GM23338 (cell line): ENCODE measurements at regions not wholly inside any gene's neighbourhood (a gene's known extent, or its start where the extent isn't known, plus 50 kb on each side); places are given as distances from the start of the nearest gene placed in this dataset.

ENCODE experiments used
- ATAC-seq: fragments of 200-7000 bp; cut with Tn5 transposase; 3 replicates; pipeline ENCODE4 v1.9.1; 2020
- DNase-seq: peaks from one replicate; pipeline ENCODE4 v3.0.0-alpha.2; 2015; ENCODE audit warnings: low spot score
- H2AFZ ChIP-seq: fragments of 200-600 bp; sonication (generic); 2 replicates; pipeline ENCODE4 v1.8.0; 2016; ENCODE audit warnings: antibody characterized with exemption, mild to moderate bottlenecking, moderate library complexity
- H3F3A ChIP-seq: fragments of 200-600 bp; sonication (generic); replicated peaks from 2 replicates; pipeline ENCODE4 v1.8.0; 2017; ENCODE audit warnings: antibody characterized with exemption, mixed run types, low read depth
- H3K27ac ChIP-seq: fragments of 200-600 bp; sonication (generic); 2 replicates; pipeline ENCODE4 v1.6.1; 2016; ENCODE audit warnings: low read depth
- H3K27me3 ChIP-seq: fragments of 200-600 bp; sonication (generic); 2 replicates; pipeline ENCODE4 v1.8.0; 2016; ENCODE audit warnings: mild to moderate bottlenecking, mixed run types, moderate library complexity; ENCODE audit not compliant: insufficient read depth
- H3K36me3 ChIP-seq: fragments of 200-600 bp; sonication (generic); 2 replicates; pipeline ENCODE4 v1.8.0; 2016; ENCODE audit warnings: mild to moderate bottlenecking; ENCODE audit not compliant: insufficient read depth
- H3K4me1 ChIP-seq: fragments of 200-600 bp; sonication (generic); 2 replicates; pipeline ENCODE4 v1.8.0; 2016; ENCODE audit warnings: mild to moderate bottlenecking, moderate library complexity; ENCODE audit not compliant: insufficient read depth
- H3K4me2 ChIP-seq: fragments of 200-600 bp; sonication (generic); 2 replicates; pipeline ENCODE4 v1.7.1; 2017; ENCODE audit warnings: mixed run types
- H3K4me3 ChIP-seq: fragments of 200-600 bp; sonication (generic); 2 replicates; pipeline ENCODE4 v1.6.1; 2016; ENCODE audit warnings: mixed run types
- H3K79me2 ChIP-seq: fragments of 200-600 bp; sonication (generic); replicated peaks from 2 replicates; pipeline ENCODE4 v1.8.0; 2017; ENCODE audit warnings: mild to moderate bottlenecking; ENCODE audit not compliant: insufficient read depth
- H3K9me2 ChIP-seq: fragments of 200-600 bp; sonication (generic); 2 replicates; pipeline ENCODE4 v1.8.0; 2017; ENCODE audit not compliant: insufficient read depth
- H4K20me1 ChIP-seq: fragments of 200-600 bp; sonication (generic); replicated peaks from 2 replicates; pipeline ENCODE4 v1.8.0; 2017; ENCODE audit warnings: mild to moderate bottlenecking; ENCODE audit not compliant: insufficient read depth
- H3K27ac Mint-ChIP-seq: 2 replicates; pipeline ENCODE4 v1.8.0; 2020; ENCODE audit warnings: inconsistent platforms, mild to moderate bottlenecking, moderate library complexity, mixed read lengths
- H3K27me3 Mint-ChIP-seq: 3 replicates; pipeline ENCODE4 v1.8.0; 2022; ENCODE audit warnings: low read depth, mild to moderate bottlenecking, moderate library complexity, mixed read lengths, inconsistent platforms; ENCODE audit not compliant: insufficient read depth, poor library complexity
- H3K36me3 Mint-ChIP-seq: 3 replicates; pipeline ENCODE4 v1.8.0; 2021; ENCODE audit warnings: low read depth, mild to moderate bottlenecking, inconsistent platforms, moderate library complexity, mixed read lengths
- H3K4me1 Mint-ChIP-seq: 3 replicates; pipeline ENCODE4 v1.8.0; 2020; ENCODE audit warnings: mild to moderate bottlenecking, inconsistent platforms, mixed read lengths
- H3K4me3 Mint-ChIP-seq: 3 replicates; pipeline ENCODE4 v1.8.0; 2021; ENCODE audit warnings: moderate library complexity, mild to moderate bottlenecking, inconsistent platforms, mixed read lengths
- H3K9me3 Mint-ChIP-seq: 3 replicates; pipeline ENCODE4 v1.8.0; 2020; ENCODE audit warnings: moderate library complexity, mild to moderate bottlenecking, inconsistent platforms, mixed read lengths
- CREB1 ChIP-seq: fragments of 250-450 bp; sonication (Bioruptor Pico); IDR thresholded peaks from 2 replicates; pipeline ENCODE4 v1.5.0; 2020; ENCODE audit warnings: low read depth, mild to moderate bottlenecking, moderate library complexity
- EZH2 ChIP-seq: fragments of 200-600 bp; sonication (generic); IDR thresholded peaks from one replicate; pipeline ENCODE4 v1.8.0; 2017; ENCODE audit warnings: antibody characterized with exemption, mild to moderate bottlenecking, low read depth; ENCODE audit not compliant: unreplicated experiment
- EZH2phosphoT487 ChIP-seq: fragments of 200-600 bp; sonication (generic); IDR thresholded peaks from one replicate; pipeline ENCODE4 v1.8.1; 2018; ENCODE audit warnings: antibody characterized with exemption; ENCODE audit not compliant: unreplicated experiment
- JUNB ChIP-seq: IDR thresholded peaks from one replicate; pipeline ENCODE4 v1.6.1; 2016; ENCODE audit warnings: antibody characterized with exemption; ENCODE audit not compliant: unreplicated experiment
- NANOG ChIP-seq: IDR thresholded peaks from 2 replicates; pipeline ENCODE4 v1.6.1; 2016; ENCODE audit warnings: antibody characterized with exemption, borderline replicate concordance
- POLR2AphosphoS5 ChIP-seq: IDR thresholded peaks from 2 replicates; pipeline ENCODE4 v1.6.1; 2016; ENCODE audit warnings: antibody characterized with exemption, low read depth
- STAT1 ChIP-seq: IDR thresholded peaks from one replicate; pipeline ENCODE4 v1.6.1; 2016; ENCODE audit warnings: antibody characterized with exemption; ENCODE audit not compliant: unreplicated experiment
- ZNF114 ChIP-seq: fragments of 250-450 bp; sonication (Bioruptor Pico); IDR thresholded peaks from 2 replicates; pipeline ENCODE4 v1.5.0; 2020; ENCODE audit warnings: mild to moderate bottlenecking, moderate library complexity
- ZNF331 ChIP-seq: fragments of 250-450 bp; sonication (Bioruptor Pico); IDR thresholded peaks from 2 replicates; pipeline ENCODE4 v1.5.0; 2020; ENCODE audit warnings: low read depth, mild to moderate bottlenecking, moderate library complexity
- TF ChIP-seq, protein P1 (sequence below): IDR thresholded peaks from 2 replicates; pipeline ENCODE4 v1.6.1; 2016; ENCODE audit warnings: antibody characterized with exemption
- TF ChIP-seq, protein P2 (sequence below), 2 experiments: fragments of 200-600 bp in 1 of 2; sonication (generic) in 1 of 2; conservative IDR thresholded peaks; 2 replicates each; pipeline versions ENCODE4 v1.5.1 to v1.6.1; 2016 to 2017; ENCODE audit warnings: antibody characterized with exemption in 2 of 2, low read depth in 2 of 2, mild to moderate bottlenecking in 2 of 2, moderate library complexity in 1 of 2
- TF ChIP-seq, protein P3 (sequence below): fragments of 250-450 bp; sonication (Bioruptor Pico); IDR thresholded peaks from 2 replicates; pipeline ENCODE4 v1.5.0; 2020; ENCODE audit warnings: mild to moderate bottlenecking, moderate library complexity
- TF ChIP-seq, protein P4 (sequence below): IDR thresholded peaks from one replicate; pipeline ENCODE4 v1.6.1; 2018; ENCODE audit warnings: antibody characterized with exemption; ENCODE audit not compliant: unreplicated experiment

DNA sequence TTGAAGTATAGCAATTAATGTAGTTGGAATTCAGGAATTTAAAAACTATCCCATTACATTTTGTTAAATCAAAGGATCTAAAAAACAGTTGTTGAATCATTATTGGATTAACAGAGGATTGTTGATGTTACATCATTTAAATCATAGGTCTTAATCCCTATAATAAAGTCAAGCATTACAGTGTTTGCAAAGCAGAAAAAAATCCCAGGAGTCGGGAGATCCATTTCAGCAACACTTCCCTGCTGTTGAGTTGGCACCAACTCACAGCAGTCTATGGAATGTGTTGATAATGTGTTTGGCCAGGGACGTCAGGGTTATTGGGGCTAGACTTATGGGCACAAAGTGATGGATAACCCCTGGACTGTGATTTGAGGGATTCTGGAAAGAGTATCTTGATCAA, 99.1 kb upstream of the TMTC1 start:
- Histone ChIP-seq H4K20me1 (no peaks in the 10 kb centered on the region), H3K4me1 (peaks cover 11% of the 10 kb centered on the region; the same call in 1 of the 2 replicates), H3K79me2 (no peaks in the 10 kb centered on the region), H3K4me3 (no peak overlapping the region), H2AFZ (no peak overlapping the region), H3K4me2 (no peak overlapping the region), H3F3A (no peaks in the 10 kb centered on the region), H3K27ac (no peak overlapping the region), H3K36me3 (no peaks in the 10 kb centered on the region), H3K9me2 (peaks cover 22% of the 10 kb centered on the region), H3K27me3 (no peaks in the 10 kb centered on the region)
- peaks cover 49% of the 10 kb centered on the region for H3K36me3 Mint-ChIP-seq
- TF ChIP-seq ZNF114, result no peak
- TF ChIP-seq EZH2, result no peak
- TF ChIP-seq, protein P1, sequence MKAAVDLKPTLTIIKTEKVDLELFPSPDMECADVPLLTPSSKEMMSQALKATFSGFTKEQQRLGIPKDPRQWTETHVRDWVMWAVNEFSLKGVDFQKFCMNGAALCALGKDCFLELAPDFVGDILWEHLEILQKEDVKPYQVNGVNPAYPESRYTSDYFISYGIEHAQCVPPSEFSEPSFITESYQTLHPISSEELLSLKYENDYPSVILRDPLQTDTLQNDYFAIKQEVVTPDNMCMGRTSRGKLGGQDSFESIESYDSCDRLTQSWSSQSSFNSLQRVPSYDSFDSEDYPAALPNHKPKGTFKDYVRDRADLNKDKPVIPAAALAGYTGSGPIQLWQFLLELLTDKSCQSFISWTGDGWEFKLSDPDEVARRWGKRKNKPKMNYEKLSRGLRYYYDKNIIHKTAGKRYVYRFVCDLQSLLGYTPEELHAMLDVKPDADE, result no peak
- TF ChIP-seq ZNF331 (CRISPR knock-in tag), result no peak
- no peak for TF ChIP-seq STAT1
- TF ChIP-seq, protein P2, sequence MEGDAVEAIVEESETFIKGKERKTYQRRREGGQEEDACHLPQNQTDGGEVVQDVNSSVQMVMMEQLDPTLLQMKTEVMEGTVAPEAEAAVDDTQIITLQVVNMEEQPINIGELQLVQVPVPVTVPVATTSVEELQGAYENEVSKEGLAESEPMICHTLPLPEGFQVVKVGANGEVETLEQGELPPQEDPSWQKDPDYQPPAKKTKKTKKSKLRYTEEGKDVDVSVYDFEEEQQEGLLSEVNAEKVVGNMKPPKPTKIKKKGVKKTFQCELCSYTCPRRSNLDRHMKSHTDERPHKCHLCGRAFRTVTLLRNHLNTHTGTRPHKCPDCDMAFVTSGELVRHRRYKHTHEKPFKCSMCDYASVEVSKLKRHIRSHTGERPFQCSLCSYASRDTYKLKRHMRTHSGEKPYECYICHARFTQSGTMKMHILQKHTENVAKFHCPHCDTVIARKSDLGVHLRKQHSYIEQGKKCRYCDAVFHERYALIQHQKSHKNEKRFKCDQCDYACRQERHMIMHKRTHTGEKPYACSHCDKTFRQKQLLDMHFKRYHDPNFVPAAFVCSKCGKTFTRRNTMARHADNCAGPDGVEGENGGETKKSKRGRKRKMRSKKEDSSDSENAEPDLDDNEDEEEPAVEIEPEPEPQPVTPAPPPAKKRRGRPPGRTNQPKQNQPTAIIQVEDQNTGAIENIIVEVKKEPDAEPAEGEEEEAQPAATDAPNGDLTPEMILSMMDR (conservative IDR thresholded peaks at IDR 0.05; ENCODE audit: low read depth in 2 of 2), result no peak
- TF ChIP-seq EZH2phosphoT487, result no peak
- no peak for TF ChIP-seq JUNB
- no peak for TF ChIP-seq POLR2AphosphoS5
- TF ChIP-seq NANOG, result no peak
- TF ChIP-seq, protein P3, sequence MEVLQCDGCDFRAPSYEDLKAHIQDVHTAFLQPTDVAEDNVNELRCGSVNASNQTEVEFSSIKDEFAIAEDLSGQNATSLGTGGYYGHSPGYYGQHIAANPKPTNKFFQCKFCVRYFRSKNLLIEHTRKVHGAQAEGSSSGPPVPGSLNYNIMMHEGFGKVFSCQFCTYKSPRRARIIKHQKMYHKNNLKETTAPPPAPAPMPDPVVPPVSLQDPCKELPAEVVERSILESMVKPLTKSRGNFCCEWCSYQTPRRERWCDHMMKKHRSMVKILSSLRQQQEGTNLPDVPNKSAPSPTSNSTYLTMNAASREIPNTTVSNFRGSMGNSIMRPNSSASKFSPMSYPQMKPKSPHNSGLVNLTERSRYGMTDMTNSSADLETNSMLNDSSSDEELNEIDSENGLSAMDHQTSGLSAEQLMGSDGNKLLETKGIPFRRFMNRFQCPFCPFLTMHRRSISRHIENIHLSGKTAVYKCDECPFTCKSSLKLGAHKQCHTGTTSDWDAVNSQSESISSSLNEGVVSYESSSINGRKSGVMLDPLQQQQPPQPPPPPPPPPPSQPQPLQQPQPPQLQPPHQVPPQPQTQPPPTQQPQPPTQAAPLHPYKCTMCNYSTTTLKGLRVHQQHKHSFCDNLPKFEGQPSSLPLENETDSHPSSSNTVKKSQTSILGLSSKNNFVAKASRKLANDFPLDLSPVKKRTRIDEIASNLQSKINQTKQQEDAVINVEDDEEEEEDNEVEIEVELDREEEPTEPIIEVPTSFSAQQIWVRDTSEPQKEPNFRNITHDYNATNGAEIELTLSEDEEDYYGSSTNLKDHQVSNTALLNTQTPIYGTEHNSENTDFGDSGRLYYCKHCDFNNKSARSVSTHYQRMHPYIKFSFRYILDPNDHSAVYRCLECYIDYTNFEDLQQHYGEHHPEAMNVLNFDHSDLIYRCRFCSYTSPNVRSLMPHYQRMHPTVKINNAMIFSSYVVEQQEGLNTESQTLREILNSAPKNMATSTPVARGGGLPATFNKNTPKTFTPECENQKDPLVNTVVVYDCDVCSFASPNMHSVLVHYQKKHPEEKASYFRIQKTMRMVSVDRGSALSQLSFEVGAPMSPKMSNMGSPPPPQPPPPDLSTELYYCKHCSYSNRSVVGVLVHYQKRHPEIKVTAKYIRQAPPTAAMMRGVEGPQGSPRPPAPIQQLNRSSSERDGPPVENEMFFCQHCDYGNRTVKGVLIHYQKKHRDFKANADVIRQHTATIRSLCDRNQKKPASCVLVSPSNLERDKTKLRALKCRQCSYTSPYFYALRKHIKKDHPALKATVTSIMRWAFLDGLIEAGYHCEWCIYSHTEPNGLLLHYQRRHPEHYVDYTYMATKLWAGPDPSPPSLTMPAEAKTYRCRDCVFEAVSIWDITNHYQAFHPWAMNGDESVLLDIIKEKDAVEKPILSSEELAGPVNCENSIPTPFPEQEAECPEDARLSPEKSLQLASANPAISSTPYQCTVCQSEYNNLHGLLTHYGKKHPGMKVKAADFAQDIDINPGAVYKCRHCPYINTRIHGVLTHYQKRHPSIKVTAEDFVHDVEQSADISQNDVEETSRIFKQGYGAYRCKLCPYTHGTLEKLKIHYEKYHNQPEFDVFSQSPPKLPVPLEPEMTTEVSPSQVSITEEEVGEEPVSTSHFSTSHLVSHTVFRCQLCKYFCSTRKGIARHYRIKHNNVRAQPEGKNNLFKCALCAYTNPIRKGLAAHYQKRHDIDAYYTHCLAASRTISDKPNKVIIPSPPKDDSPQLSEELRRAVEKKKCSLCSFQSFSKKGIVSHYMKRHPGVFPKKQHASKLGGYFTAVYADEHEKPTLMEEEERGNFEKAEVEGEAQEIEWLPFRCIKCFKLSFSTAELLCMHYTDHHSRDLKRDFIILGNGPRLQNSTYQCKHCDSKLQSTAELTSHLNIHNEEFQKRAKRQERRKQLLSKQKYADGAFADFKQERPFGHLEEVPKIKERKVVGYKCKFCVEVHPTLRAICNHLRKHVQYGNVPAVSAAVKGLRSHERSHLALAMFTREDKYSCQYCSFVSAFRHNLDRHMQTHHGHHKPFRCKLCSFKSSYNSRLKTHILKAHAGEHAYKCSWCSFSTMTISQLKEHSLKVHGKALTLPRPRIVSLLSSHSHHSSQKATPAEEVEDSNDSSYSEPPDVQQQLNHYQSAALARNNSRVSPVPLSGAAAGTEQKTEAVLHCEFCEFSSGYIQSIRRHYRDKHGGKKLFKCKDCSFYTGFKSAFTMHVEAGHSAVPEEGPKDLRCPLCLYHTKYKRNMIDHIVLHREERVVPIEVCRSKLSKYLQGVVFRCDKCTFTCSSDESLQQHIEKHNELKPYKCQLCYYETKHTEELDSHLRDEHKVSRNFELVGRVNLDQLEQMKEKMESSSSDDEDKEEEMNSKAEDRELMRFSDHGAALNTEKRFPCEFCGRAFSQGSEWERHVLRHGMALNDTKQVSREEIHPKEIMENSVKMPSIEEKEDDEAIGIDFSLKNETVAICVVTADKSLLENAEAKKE, result no peak
- TF ChIP-seq CREB1 (CRISPR knock-in tag), result no peak
- TF ChIP-seq, protein P4, sequence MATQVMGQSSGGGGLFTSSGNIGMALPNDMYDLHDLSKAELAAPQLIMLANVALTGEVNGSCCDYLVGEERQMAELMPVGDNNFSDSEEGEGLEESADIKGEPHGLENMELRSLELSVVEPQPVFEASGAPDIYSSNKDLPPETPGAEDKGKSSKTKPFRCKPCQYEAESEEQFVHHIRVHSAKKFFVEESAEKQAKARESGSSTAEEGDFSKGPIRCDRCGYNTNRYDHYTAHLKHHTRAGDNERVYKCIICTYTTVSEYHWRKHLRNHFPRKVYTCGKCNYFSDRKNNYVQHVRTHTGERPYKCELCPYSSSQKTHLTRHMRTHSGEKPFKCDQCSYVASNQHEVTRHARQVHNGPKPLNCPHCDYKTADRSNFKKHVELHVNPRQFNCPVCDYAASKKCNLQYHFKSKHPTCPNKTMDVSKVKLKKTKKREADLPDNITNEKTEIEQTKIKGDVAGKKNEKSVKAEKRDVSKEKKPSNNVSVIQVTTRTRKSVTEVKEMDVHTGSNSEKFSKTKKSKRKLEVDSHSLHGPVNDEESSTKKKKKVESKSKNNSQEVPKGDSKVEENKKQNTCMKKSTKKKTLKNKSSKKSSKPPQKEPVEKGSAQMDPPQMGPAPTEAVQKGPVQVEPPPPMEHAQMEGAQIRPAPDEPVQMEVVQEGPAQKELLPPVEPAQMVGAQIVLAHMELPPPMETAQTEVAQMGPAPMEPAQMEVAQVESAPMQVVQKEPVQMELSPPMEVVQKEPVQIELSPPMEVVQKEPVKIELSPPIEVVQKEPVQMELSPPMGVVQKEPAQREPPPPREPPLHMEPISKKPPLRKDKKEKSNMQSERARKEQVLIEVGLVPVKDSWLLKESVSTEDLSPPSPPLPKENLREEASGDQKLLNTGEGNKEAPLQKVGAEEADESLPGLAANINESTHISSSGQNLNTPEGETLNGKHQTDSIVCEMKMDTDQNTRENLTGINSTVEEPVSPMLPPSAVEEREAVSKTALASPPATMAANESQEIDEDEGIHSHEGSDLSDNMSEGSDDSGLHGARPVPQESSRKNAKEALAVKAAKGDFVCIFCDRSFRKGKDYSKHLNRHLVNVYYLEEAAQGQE, result no peak
- H3K4me3 Mint-ChIP-seq, result no peak overlapping the region
- no peak overlapping the region; the same call in 1 of the 2 replicates for H3K27ac Mint-ChIP-seq
- DNase-seq (no peak), ATAC-seq (no peak)
- H3K4me1 Mint-ChIP-seq, result peaks cover 49% of the 10 kb centered on the region
- peaks cover 13% of the 10 kb centered on the region for H3K27me3 Mint-ChIP-seq
- H3K9me3 Mint-ChIP-seq, result peaks cover 33% of the 10 kb centered on the region
